Endothelial cell of umbilical vein (primary cell): ENCODE measurements at regions not wholly inside any gene's neighbourhood (a gene's known extent, or its start where the extent isn't known, plus 50 kb on each side); places are given as distances from the start of the nearest gene placed in this dataset.

Experiments
- BruUV-seq: library from RNA; stranded (reverse); fragments of 400-500 nt; replicated peaks from 2 replicates; lab custom pipeline; 2021; lab: Mats Ljungman, UMichigan
- CTCF ChIA-PET: fragments of 300-600, 350-600 bp; sonication (Branson Sonifier 250); formaldehyde crosslinking; loops from one replicate; lab custom pipeline; 2021; ENCODE audit warnings: antibody characterized with exemption, inconsistent platforms; lab: Charles Lee
- POLR2A ChIA-PET: fragments of 300-600, 350-600 bp; sonication (Branson Sonifier 250); formaldehyde crosslinking; loops from one replicate; lab custom pipeline; 2021; ENCODE audit warnings: antibody characterized with exemption, inconsistent platforms; lab: Charles Lee
- DNase-seq: peaks from one replicate; pipeline ENCODE4 v3.0.0-alpha.2; 2011; ENCODE audit warnings: low read depth, low spot score
- FAIRE-seq: peaks from 2 replicates; lab custom pipeline; 2011; peaks lifted over from hg19 to GRCh38; lab: Jason Lieb, UNC
- H2AFZ ChIP-seq: 2 replicates; pipeline ENCODE4 v1.6.0; 2012; ENCODE audit warnings: low read depth, low read length, control low read depth, inconsistent platforms
- H3K27ac ChIP-seq: 2 replicates; pipeline ENCODE4 v1.5.1; 2011; ENCODE audit warnings: low read depth, mild to moderate bottlenecking, control low read depth, low read length, moderate library complexity; ENCODE audit not compliant: insufficient read depth
- H3K27me3 ChIP-seq, 2 experiments: 2 replicates each; pipeline versions ENCODE4 v1.6.0 to v1.6.1; 2011; ENCODE audit warnings: low read length in 2 of 2, mixed read lengths in 1 of 2; ENCODE audit not compliant: control insufficient read depth in 2 of 2, insufficient read depth in 2 of 2
- H3K36me3 ChIP-seq, 2 experiments: 2 replicates in 1 of 2; 3 replicates in 1 of 2; pipeline ENCODE4 v1.5.1; 2011; ENCODE audit warnings: low read length in 2 of 2, mild to moderate bottlenecking in 1 of 2, moderate library complexity in 1 of 2; ENCODE audit not compliant: control insufficient read depth in 2 of 2, insufficient read depth in 2 of 2; ENCODE audit errors: extremely low read depth in 1 of 2
- H3K4me1 ChIP-seq: 3 replicates; pipeline ENCODE4 v1.5.1; 2011; ENCODE audit warnings: mild to moderate bottlenecking, low read length; ENCODE audit not compliant: control insufficient read depth, insufficient read depth; ENCODE audit errors: extremely low read depth
- H3K4me2 ChIP-seq: 2 replicates; pipeline ENCODE4 v1.6.1; 2011; ENCODE audit warnings: low read length, control low read depth, mixed read lengths; ENCODE audit not compliant: insufficient read depth
- H3K4me3 ChIP-seq, 3 experiments: fragments of 200-600 bp in 1 of 3; sonication (generic), shearing (Covaris generic) in 1 of 3; replicated peaks in 1 of 3; 2 replicates each; pipeline ENCODE4 v1.5.1; 2011 to 2016; ENCODE audit warnings: control low read depth in 3 of 3, low read length in 3 of 3, mild to moderate bottlenecking in 2 of 3, inconsistent platforms in 1 of 3, low read depth in 1 of 3, moderate library complexity in 1 of 3; ENCODE audit not compliant: insufficient read depth in 1 of 3
- H3K79me2 ChIP-seq: 2 replicates; pipeline ENCODE4 v1.6.0; 2012; ENCODE audit warnings: low read length, inconsistent platforms; ENCODE audit not compliant: control insufficient read depth, insufficient read depth
- H3K9ac ChIP-seq: replicated peaks from 2 replicates; pipeline ENCODE3; 2011; ENCODE audit warnings: low read length, control low read depth; ENCODE audit not compliant: insufficient read depth; ENCODE audit errors: extremely low read depth
- H3K9me1 ChIP-seq: replicated peaks from 3 replicates; pipeline ENCODE4 v1.6.0; 2011; ENCODE audit warnings: mild to moderate bottlenecking, low read length; ENCODE audit not compliant: control insufficient read depth, insufficient read depth; ENCODE audit errors: extremely low read depth
- H3K9me3 ChIP-seq: replicated peaks from 2 replicates; pipeline ENCODE4 v1.5.1; 2012; ENCODE audit warnings: low read length, inconsistent platforms; ENCODE audit not compliant: control insufficient read depth, insufficient read depth
- H4K20me1 ChIP-seq: replicated peaks from 2 replicates; pipeline ENCODE3; 2011; ENCODE audit warnings: mild to moderate bottlenecking, low read length; ENCODE audit not compliant: control insufficient read depth, insufficient read depth; ENCODE audit errors: extremely low read depth
- EZH2 ChIP-seq: IDR thresholded peaks from 2 replicates; pipeline ENCODE4 v1.6.1; 2012; ENCODE audit warnings: borderline replicate concordance, low read depth, mild to moderate bottlenecking, moderate library complexity, low read length, inconsistent platforms; ENCODE audit not compliant: severe bottlenecking
- FOS ChIP-seq: IDR thresholded peaks from 2 replicates; pipeline ENCODE4 v1.6.1; 2011; ENCODE audit warnings: mild to moderate bottlenecking, low read length, moderate library complexity, borderline replicate concordance; ENCODE audit not compliant: insufficient read depth
- GATA2 ChIP-seq: IDR thresholded peaks from 2 replicates; pipeline ENCODE4 v1.7.0; 2011; ENCODE audit warnings: low read depth, mild to moderate bottlenecking, moderate library complexity, mixed read lengths, low read length; ENCODE audit not compliant: insufficient read length, insufficient read depth
- JUN ChIP-seq: IDR thresholded peaks from 2 replicates; pipeline ENCODE4 v1.6.1; 2011; ENCODE audit warnings: borderline replicate concordance, low read depth; ENCODE audit not compliant: insufficient read length, insufficient read depth
- MAX ChIP-seq: IDR thresholded peaks from 2 replicates; pipeline ENCODE4 v1.6.1; 2011; ENCODE audit not compliant: insufficient read depth, insufficient read length
- MYC ChIP-seq: IDR thresholded peaks from one replicate; pipeline ENCODE4 v1.6.1; 2011; ENCODE audit warnings: mild to moderate bottlenecking, low read depth, low read length
- POLR2A ChIP-seq: IDR thresholded peaks from 2 replicates; pipeline ENCODE4 v1.6.1; 2012; ENCODE audit warnings: low read depth, mild to moderate bottlenecking, control low read depth, low read length
- POLR2AphosphoS5 ChIP-seq: IDR thresholded peaks from 2 replicates; pipeline ENCODE4 v1.6.1; 2012; ENCODE audit warnings: low read depth, mild to moderate bottlenecking, control low read depth, low read length, moderate library complexity; ENCODE audit not compliant: insufficient read depth
- dilution Hi-C: fragments of 300-500 bp; cut with MboI; formaldehyde crosslinking; loops from one replicate; pipeline ENCODE4 v1.15.0; 2019; ENCODE audit warnings: low sequenced_read_pairs; ENCODE audit not compliant: extremely low pct_ligation_motif_present
- intact Hi-C: fragments of 100-400 bp; cut with micrococcal nuclease; formaldehyde crosslinking; loops from one replicate; pipeline ENCODE4 v1.10.0; 2022
- TF ChIP-seq, protein P1 (sequence below), 2 donors: IDR thresholded peaks; 1 replicate in 1 of 2; 2 replicates in 1 of 2; pipeline ENCODE4 v1.5.1; 2011; ENCODE audit warnings: low read length in 2 of 2, mild to moderate bottlenecking in 2 of 2, moderate library complexity in 2 of 2, control low read depth in 1 of 2, inconsistent platforms in 1 of 2, low read depth in 1 of 2; ENCODE audit not compliant: insufficient read depth in 1 of 2; ENCODE audit errors: extremely low read depth in 1 of 2

DNA sequence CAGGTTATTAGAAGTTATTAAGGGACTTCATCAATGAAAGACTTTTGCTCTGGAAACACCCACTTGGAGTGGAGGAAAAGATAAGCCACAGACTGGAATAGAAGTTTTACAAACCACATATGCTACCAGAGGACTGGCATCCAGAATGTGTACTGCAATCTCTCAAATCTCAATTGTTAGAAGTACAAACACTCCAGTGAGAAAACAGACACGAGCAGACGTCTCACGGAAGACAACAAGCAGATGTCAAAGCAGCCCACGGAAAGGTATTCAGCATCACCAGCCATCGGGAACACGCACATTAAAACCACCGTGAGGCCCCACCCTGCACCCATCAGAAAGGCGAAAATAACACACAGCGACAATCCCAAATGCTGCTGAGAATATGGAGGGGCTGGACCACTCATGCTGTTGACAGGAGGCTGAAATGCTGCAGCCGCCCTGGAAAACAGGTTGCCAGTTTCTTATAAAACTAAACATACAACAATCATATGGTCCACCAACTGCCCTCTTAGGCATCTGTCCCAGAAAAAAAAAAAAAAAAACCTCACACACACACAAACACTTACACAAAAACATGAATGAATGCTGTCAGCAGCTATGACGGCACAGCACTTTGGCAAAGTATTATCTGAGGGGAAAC lies 131.9 kb upstream of the SFSWAP start:
- FAIRE-seq = no peak
- CTCF ChIA-PET = no interaction called here
- intact Hi-C loops = no loop called here
- Histone ChIP-seq H3K27me3 (no peaks in the 10 kb centered on the region), H3K9me1 (no peaks in the 10 kb centered on the region), H4K20me1 (no peaks in the 10 kb centered on the region), H3K36me3 (no peaks in the 10 kb centered on the region), H3K9ac (no peak overlapping the region), H2AFZ (no peak overlapping the region), H3K27ac (no peak overlapping the region), H3K4me2 (no peak overlapping the region), H3K4me1 (no peaks in the 10 kb centered on the region), H3K9me3 (no peaks in the 10 kb centered on the region), H3K79me2 (no peaks in the 10 kb centered on the region), H3K4me3 (no peak overlapping the region)
- no TSS peak for BruUV-seq
- TF ChIP-seq MYC (no peak), JUN (no peak), POLR2A (no peak), EZH2 (no peak), MAX (no peak), FOS (no peak), GATA2 (no peak), POLR2AphosphoS5 (no peak)
- TF ChIP-seq, protein P1, sequence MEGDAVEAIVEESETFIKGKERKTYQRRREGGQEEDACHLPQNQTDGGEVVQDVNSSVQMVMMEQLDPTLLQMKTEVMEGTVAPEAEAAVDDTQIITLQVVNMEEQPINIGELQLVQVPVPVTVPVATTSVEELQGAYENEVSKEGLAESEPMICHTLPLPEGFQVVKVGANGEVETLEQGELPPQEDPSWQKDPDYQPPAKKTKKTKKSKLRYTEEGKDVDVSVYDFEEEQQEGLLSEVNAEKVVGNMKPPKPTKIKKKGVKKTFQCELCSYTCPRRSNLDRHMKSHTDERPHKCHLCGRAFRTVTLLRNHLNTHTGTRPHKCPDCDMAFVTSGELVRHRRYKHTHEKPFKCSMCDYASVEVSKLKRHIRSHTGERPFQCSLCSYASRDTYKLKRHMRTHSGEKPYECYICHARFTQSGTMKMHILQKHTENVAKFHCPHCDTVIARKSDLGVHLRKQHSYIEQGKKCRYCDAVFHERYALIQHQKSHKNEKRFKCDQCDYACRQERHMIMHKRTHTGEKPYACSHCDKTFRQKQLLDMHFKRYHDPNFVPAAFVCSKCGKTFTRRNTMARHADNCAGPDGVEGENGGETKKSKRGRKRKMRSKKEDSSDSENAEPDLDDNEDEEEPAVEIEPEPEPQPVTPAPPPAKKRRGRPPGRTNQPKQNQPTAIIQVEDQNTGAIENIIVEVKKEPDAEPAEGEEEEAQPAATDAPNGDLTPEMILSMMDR (IDR thresholded peaks at IDR 0.05; ENCODE audit: extremely low read depth in 1 of 2, insufficient read depth in 1 of 2, low read depth in 1 of 2, low read length in 2 of 2) = no peak
- POLR2A ChIA-PET = no interaction called here
- dilution Hi-C loops = no loop called here
- no peak for DNase-seq
